Upper lobe of right lung (tissue), 1 donor: ENCODE measurements at regions not wholly inside any gene's neighbourhood (a gene's known extent, or its start where the extent isn't known, plus 50 kb on each side); places are given as distances from the start of the nearest gene placed in this dataset.
A peak's percentile ranks its signal among the peaks of the same experiment; 100 is the strongest.

Experiments used
- ATAC-seq: fragments of 200-7000 bp; cut with Tn5 transposase; one replicate; pipeline ENCODE4 v1.9.1; 2020; ENCODE audit warnings: mild to moderate bottlenecking, moderate library complexity
- DNase-seq: peaks from one replicate; pipeline ENCODE4 v3.0.0-alpha.2; 2020
- H3K27ac ChIP-seq: fragments of 200-600 bp; one replicate; pipeline ENCODE4 v1.8.0; 2022
- H3K27me3 ChIP-seq: fragments of 200-600 bp; one replicate; pipeline ENCODE4 v1.8.0; 2022; ENCODE audit warnings: mild to moderate bottlenecking
- H3K36me3 ChIP-seq: fragments of 200-600 bp; one replicate; pipeline ENCODE4 v1.8.0; 2022
- H3K4me1 ChIP-seq: fragments of 200-600 bp; one replicate; pipeline ENCODE4 v1.8.0; 2022
- H3K4me3 ChIP-seq: fragments of 200-600 bp; one replicate; pipeline ENCODE4 v1.8.0; 2022; ENCODE audit warnings: mild to moderate bottlenecking
- H3K9me3 ChIP-seq: fragments of 200-600 bp; one replicate; pipeline ENCODE4 v1.8.0; 2022
- intact Hi-C: fragments of 100-400 bp; cut with DNase I; formaldehyde crosslinking; loops from one replicate; pipeline ENCODE4 v1.11.0; 2022
- TF ChIP-seq, protein P1 (sequence below): fragments of 200-600 bp; IDR thresholded peaks from one replicate; pipeline ENCODE4 v1.8.0; 2022; ENCODE audit warnings: antibody characterized with exemption
- donor health status: DM: no; HTN: yes; CAD: no; lungs with severe emphysema.

DNA sequence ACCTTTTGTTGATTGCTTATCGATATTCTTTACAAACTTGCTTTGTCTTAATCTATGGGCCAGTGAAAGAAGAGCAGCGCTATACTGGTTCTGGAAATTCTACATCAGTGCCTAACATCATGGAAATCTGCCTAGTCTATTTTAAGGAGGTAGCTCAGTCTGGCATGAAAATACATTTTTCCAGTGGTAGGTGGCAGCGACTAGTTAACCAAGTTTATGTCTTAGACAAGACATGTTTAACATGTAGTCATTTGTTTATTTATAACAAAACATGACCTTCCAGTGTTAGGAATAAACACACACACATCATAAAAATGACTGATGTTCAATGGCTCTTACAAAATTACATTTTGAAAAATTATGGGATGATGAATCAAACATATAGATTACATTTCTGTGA lies 336.0 kb upstream of the SOX5 start:
- peaks cover 2% of the 10 kb centered on the region for H3K4me1 ChIP-seq
- H3K27ac ChIP-seq: no peak overlapping the region
- TF ChIP-seq, protein P1, sequence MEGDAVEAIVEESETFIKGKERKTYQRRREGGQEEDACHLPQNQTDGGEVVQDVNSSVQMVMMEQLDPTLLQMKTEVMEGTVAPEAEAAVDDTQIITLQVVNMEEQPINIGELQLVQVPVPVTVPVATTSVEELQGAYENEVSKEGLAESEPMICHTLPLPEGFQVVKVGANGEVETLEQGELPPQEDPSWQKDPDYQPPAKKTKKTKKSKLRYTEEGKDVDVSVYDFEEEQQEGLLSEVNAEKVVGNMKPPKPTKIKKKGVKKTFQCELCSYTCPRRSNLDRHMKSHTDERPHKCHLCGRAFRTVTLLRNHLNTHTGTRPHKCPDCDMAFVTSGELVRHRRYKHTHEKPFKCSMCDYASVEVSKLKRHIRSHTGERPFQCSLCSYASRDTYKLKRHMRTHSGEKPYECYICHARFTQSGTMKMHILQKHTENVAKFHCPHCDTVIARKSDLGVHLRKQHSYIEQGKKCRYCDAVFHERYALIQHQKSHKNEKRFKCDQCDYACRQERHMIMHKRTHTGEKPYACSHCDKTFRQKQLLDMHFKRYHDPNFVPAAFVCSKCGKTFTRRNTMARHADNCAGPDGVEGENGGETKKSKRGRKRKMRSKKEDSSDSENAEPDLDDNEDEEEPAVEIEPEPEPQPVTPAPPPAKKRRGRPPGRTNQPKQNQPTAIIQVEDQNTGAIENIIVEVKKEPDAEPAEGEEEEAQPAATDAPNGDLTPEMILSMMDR: no peak
- H3K4me3 ChIP-seq: no peak overlapping the region
- no peak for DNase-seq
- no peaks in the 10 kb centered on the region for H3K27me3 ChIP-seq
- ATAC-seq: no peak
- H3K9me3 ChIP-seq: no peaks in the 10 kb centered on the region
- intact Hi-C loops: no loop called here
- H3K36me3 ChIP-seq: no peaks in the 10 kb centered on the region

DNA sequence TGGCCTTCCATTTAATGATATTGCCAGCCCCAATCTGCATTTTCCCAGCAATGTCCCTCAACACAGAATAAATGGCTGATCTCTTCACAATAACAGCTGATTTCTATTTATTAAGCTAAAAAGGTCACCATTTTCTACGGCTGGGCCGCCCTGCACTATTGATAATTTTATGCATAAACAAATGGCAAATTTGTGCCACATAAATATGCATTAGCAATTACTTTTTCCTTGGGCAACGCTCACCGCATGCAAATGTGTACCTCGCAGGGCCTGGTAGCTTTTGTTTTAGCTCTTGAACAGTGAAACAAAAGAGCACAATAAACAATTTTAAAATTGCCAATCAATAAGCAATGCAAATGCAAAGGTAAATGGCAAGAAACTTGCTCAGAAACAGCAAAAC lies 331.9 kb upstream of the SOX5 start:
- TF ChIP-seq, protein P1: no peak
- Histone ChIP-seq H3K27me3 (no peaks in the 10 kb centered on the region), H3K9me3 (no peaks in the 10 kb centered on the region), H3K4me3 (no peak overlapping the region), H3K36me3 (no peaks in the 10 kb centered on the region), H3K4me1 (peaks cover 8% of the 10 kb centered on the region), H3K27ac (no peak overlapping the region)
- ATAC-seq (no peak), DNase-seq (no peak)
- intact Hi-C loops: no loop called here

DNA sequence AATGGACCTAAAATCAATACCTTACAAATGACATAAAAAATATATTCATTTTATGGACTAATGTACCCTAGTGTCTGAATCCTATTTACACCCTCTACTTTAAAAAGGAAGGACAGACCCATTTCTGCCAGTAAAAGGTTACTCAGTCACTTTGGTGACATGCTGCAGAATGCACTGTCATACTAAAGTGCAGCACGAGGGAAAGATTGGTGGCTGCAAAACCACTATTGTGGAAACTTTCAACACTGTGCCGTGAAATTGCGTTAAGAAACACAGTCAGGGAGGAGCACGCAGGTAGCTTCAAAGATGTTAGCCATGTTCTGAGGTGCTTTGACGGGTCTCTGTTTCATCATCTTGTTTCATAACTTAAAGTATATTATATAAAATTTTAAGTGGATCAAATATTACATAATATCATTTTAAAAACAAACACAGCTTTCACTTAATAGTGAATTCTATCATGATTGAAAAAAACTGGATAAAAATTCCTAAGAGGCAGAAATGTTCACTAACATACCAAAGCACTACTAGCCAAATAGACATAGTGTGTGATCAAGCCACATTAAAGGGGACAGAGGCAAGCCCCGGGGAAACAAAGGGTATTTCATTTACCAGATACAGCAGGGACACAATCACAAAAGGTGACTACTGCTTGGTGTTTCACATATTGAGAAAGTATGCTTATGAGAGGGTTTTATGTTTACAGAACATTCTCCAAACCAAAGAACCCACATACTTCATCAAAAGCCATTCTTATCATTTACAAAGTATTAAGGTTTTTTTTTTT lies 330.8 kb upstream of the SOX5 start:
- no peak overlapping the region for H3K4me3 ChIP-seq
- ATAC-seq (peak; percentile 48), DNase-seq (no peak)
- H3K27ac ChIP-seq: no peak overlapping the region
- no peaks in the 10 kb centered on the region for H3K9me3 ChIP-seq
- no peaks in the 10 kb centered on the region for H3K27me3 ChIP-seq
- intact Hi-C loops: no loop called here
- peaks cover 8% of the 10 kb centered on the region for H3K4me1 ChIP-seq
- TF ChIP-seq, protein P1: no peak
- no peaks in the 10 kb centered on the region for H3K36me3 ChIP-seq

DNA sequence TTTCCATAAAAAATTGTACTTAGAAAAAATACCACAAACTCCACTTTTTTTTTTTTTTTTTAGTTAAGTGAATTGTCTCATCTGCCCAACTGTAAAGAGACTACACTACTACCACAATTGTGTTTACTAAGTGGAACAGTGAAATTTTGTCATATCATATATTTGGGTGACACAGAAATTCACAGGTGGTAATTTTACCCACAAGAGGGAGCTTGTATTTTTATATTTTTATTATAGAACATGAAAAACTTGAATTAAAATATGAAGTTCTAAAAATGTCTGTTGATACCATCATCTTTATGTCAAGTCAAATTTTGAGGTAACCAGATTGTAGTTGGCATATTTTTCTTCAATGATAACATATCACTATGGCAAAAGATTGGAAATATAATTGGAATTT lies 329.4 kb upstream of the SOX5 start:
- DNase-seq: no peak
- Histone ChIP-seq H3K4me3 (no peak overlapping the region), H3K9me3 (no peaks in the 10 kb centered on the region), H3K36me3 (no peaks in the 10 kb centered on the region), H3K27me3 (no peaks in the 10 kb centered on the region), H3K4me1 (peaks cover 8% of the 10 kb centered on the region), H3K27ac (no peak overlapping the region)
- no peak for ATAC-seq
- TF ChIP-seq, protein P1: no peak
- intact Hi-C loops: no loop called here

DNA sequence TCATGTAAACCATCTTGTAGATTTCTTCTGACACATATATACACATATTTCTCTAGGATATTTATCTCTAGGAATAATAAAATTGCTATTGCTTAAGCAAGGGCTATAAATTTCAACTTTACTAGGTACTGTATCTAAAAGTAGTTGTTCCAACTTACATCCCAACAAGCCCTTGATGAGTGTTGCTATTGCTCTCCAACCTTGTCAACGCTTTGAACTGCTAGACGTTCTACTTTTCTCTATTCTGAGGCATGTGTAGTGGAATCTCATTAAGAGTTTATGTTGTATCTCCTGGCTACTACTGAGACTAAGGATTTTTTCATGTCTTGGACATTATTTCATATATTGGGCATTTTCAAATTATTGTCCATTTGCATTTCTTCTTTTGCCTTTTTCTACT lies 321.5 kb upstream of the SOX5 start:
- TF ChIP-seq, protein P1: no peak
- H3K4me1 ChIP-seq: no peaks in the 10 kb centered on the region
- no peaks in the 10 kb centered on the region for H3K9me3 ChIP-seq
- intact Hi-C loops: no loop called here
- no peaks in the 10 kb centered on the region for H3K27me3 ChIP-seq
- H3K36me3 ChIP-seq: no peaks in the 10 kb centered on the region
- ATAC-seq: no peak
- DNase-seq: no peak
- no peak overlapping the region for H3K27ac ChIP-seq
- H3K4me3 ChIP-seq: no peak overlapping the region

DNA sequence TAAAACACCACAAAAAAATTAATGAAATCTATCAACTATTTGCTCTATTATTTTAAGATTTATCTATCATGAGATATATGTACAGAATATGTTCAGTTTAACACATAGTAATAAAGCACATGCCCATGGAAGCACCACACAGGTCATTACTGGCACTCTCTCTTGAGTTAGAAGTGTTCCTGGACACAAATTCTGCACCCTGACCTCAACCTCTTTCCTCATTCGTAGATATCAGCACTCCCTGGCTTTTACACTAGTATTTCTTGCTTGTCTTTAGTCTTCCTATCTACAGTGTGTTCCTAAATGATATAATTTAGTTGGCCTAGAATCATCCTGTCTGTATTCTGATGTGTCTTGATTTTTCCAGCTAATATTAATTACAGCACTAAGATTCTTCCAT lies 321.0 kb upstream of the SOX5 start:
- Histone ChIP-seq H3K36me3 (no peaks in the 10 kb centered on the region), H3K4me3 (no peak overlapping the region), H3K27ac (no peak overlapping the region), H3K4me1 (no peaks in the 10 kb centered on the region), H3K27me3 (no peaks in the 10 kb centered on the region), H3K9me3 (no peaks in the 10 kb centered on the region)
- intact Hi-C loops: no loop called here
- ATAC-seq (no peak), DNase-seq (no peak)
- TF ChIP-seq, protein P1: no peak
